ENCODE measurements at regions not wholly inside any gene's neighbourhood (a gene's known extent, or its start where the extent isn't known, plus 50 kb on each side); places are given as distances from the start of the nearest gene placed in this dataset.

DNA sequence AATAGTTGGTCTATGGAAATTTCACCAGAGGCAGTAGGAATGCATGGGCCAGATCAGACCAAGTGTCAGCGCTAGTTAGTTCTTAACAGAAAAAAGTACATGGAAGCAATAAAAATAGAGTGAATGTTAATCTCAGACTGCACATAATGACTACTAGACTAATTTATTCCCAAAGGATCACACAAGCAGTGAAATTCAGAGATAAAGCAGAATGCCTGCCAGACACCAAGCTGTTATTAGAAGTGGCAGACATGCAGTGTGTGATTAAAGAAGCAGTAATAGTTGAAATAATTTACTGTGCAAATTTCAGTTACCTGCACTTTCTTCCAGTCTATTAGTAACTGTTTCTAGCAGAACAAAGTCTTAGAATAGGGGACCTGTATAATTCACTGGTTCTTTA is 1024.2 kb downstream of the CDH9 start:
- H3K27ac ChIP-seq (ENCODE audit: low read depth, low read length, severe bottlenecking) = no peak overlapping the region
- no peaks in the 10 kb centered on the region for H3K36me3 ChIP-seq (ENCODE audit: control insufficient read depth, insufficient read depth, low read length)
- no CpG with 5 or more reads among the region's 1 CpG for WGBS, 2 experiments (ENCODE audit: insufficient coverage in 2 of 2)

DNA sequence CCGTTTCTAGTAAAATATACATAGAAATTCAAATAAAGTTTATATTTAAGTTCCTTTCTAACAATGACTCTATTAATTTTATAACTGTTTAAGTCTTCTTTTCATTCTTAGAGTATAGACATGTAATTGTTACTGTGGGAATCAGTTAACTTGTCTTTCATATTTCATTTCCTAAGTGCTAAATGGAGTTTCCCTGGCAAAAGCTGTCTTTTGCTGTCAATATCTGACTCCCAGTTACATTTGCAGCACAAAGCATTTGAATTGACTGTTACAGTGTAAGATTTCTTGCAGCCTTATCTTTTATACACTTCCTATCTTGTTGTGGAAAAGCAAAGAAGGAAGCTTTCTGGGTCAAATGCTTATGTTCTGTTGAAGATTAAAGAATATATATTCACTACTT is 1026.3 kb downstream of the CDH9 start:
- Histone ChIP-seq H3K27ac (ENCODE audit: low read depth, low read length, severe bottlenecking) (no peak overlapping the region), H3K36me3 (ENCODE audit: control insufficient read depth, insufficient read depth, low read length) (no peaks in the 10 kb centered on the region), H3K4me3 (ENCODE audit: extremely low read depth, insufficient read depth, low read length, poor library complexity, severe bottlenecking) (no peak overlapping the region), H3K9me3 (ENCODE audit: control insufficient read depth, low read length) (no peaks in the 10 kb centered on the region), H3K4me1 (ENCODE audit: control insufficient read depth, insufficient read depth, low read length, poor library complexity, severe bottlenecking) (no peaks in the 10 kb centered on the region)
- no CpG with 5 or more reads among the region's 1 CpG for WGBS, 2 experiments (ENCODE audit: insufficient coverage in 2 of 2)

More for the DNA sequence above, 1024.2 kb downstream of the CDH9 start:
- Histone ChIP-seq H3K4me3 (ENCODE audit: extremely low read depth, insufficient read depth, low read length, poor library complexity, severe bottlenecking) (no peak overlapping the region), H3K4me1 (ENCODE audit: control insufficient read depth, insufficient read depth, low read length, poor library complexity, severe bottlenecking) (no peaks in the 10 kb centered on the region), H3K9me3 (ENCODE audit: control insufficient read depth, low read length) (no peaks in the 10 kb centered on the region)

DNA sequence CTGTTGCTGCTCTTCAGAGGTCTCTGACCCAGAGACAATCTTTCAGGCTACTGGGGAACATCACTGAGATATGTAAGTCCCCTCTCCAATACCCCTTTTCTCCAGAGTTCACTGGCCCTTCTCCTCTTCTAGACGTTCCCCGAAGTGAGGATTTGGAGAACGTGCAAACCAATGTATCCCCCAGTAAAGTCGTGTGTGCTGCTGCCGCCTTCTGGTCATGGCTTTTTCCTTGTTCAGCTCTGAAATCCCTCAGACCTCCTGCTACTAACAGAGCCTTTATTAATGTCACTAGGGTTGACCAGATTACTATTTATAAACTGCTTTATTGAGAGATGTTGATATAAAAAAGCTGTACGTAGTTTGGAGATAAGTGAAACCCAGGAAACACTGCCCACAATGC is 1028.6 kb downstream of the CDH9 start:
- H3K27ac ChIP-seq (ENCODE audit: low read depth, low read length, severe bottlenecking) = no peak overlapping the region
- H3K4me3 ChIP-seq (ENCODE audit: extremely low read depth, insufficient read depth, low read length, poor library complexity, severe bottlenecking) = no peak overlapping the region
- no peaks in the 10 kb centered on the region for H3K9me3 ChIP-seq (ENCODE audit: control insufficient read depth, low read length)
- 25 to 43% methylated on average over 4 to 5 of the region's 6 CpGs for WGBS, 2 experiments (ENCODE audit: insufficient coverage in 2 of 2)
- H3K4me1 ChIP-seq (ENCODE audit: control insufficient read depth, insufficient read depth, low read length, poor library complexity, severe bottlenecking) = no peaks in the 10 kb centered on the region
- no peaks in the 10 kb centered on the region for H3K36me3 ChIP-seq (ENCODE audit: control insufficient read depth, insufficient read depth, low read length)

DNA sequence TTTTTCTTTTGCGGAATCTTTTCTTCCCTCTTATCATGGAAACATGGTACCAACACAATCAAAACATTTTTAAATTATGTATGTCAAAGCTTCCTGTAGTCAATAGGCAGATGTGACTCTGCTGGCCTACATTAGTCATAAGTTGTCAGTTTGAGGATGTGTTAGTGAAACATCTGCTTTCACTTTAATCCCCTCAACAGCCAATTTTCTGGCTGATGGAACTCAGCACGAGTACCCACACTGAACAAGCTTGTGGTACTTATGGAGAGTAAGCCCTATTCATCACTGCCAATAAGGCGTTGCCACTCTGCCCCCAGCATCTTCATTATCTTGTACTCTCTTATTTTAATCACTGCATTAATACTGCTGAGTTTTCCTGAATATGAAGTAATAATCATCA is 1034.4 kb downstream of the CDH9 start:
- no peaks in the 10 kb centered on the region for H3K4me1 ChIP-seq (ENCODE audit: control insufficient read depth, insufficient read depth, low read length, poor library complexity, severe bottlenecking)
- H3K27ac ChIP-seq (ENCODE audit: low read depth, low read length, severe bottlenecking) = no peak overlapping the region
- H3K9me3 ChIP-seq (ENCODE audit: control insufficient read depth, low read length) = no peaks in the 10 kb centered on the region
- WGBS, 2 experiments (ENCODE audit: insufficient coverage in 2 of 2) = no CpG with 5 or more reads among the region's 3 CpGs
- H3K36me3 ChIP-seq (ENCODE audit: control insufficient read depth, insufficient read depth, low read length) = no peaks in the 10 kb centered on the region
- no peak overlapping the region for H3K4me3 ChIP-seq (ENCODE audit: extremely low read depth, insufficient read depth, low read length, poor library complexity, severe bottlenecking)

DNA sequence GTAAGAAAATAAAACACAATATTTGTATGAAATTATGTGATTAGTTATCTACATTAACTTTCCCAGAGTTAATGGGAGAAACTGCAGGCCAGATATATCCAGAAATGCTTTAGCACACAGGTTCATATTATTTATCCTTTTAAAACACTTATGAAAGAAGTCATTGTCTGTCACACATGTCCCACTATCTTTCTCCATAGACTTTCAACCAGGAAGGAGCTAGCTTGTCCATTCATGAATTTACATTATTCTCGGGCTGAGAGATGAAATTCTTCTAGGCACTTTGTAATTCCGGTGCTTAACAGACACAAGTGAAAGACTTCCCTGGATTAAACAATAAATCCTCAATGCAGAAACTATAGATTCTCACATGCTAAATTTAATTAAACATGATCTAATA is 1043.2 kb downstream of the CDH9 start:
- H3K4me3 ChIP-seq (ENCODE audit: extremely low read depth, insufficient read depth, low read length, poor library complexity, severe bottlenecking) = no peak overlapping the region
- no peaks in the 10 kb centered on the region for H3K36me3 ChIP-seq (ENCODE audit: control insufficient read depth, insufficient read depth, low read length)
- 86 to 100% methylated on average over 1 of the region's 2 CpGs for WGBS, 2 experiments (ENCODE audit: insufficient coverage in 2 of 2)

DNA sequence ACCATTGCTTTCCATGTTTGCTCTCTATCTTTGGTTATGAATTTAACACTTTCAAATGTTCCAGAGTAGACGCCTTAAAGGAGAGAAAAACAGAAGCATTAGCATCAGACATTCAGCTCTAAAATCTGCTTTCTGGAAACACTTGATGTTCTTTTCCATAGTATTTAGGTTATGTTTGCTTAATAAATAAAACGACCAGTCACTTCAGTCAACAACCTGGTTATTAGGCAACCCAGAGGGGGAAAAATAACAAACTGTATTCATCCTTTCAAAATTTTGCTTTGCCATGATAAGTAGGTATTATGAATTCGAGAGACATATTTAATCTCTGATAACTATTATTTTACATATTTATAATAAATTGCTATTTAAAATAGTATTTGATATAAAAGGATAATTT is 1044.7 kb downstream of the CDH9 start:
- Histone ChIP-seq H3K4me3 (ENCODE audit: extremely low read depth, insufficient read depth, low read length, poor library complexity, severe bottlenecking) (no peak overlapping the region), H3K9me3 (ENCODE audit: control insufficient read depth, low read length) (no peaks in the 10 kb centered on the region), H3K4me1 (ENCODE audit: control insufficient read depth, insufficient read depth, low read length, poor library complexity, severe bottlenecking) (no peaks in the 10 kb centered on the region), H3K36me3 (ENCODE audit: control insufficient read depth, insufficient read depth, low read length) (no peaks in the 10 kb centered on the region), H3K27ac (ENCODE audit: low read depth, low read length, severe bottlenecking) (no peak overlapping the region)
- 83 to 100% methylated on average over 1 of the region's 3 CpGs for WGBS, 2 experiments (ENCODE audit: insufficient coverage in 2 of 2)

More for the DNA sequence above, 1043.2 kb downstream of the CDH9 start:
- Histone ChIP-seq H3K27ac (ENCODE audit: low read depth, low read length, severe bottlenecking) (no peak overlapping the region), H3K9me3 (ENCODE audit: control insufficient read depth, low read length) (no peaks in the 10 kb centered on the region), H3K4me1 (ENCODE audit: control insufficient read depth, insufficient read depth, low read length, poor library complexity, severe bottlenecking) (no peaks in the 10 kb centered on the region)

DNA sequence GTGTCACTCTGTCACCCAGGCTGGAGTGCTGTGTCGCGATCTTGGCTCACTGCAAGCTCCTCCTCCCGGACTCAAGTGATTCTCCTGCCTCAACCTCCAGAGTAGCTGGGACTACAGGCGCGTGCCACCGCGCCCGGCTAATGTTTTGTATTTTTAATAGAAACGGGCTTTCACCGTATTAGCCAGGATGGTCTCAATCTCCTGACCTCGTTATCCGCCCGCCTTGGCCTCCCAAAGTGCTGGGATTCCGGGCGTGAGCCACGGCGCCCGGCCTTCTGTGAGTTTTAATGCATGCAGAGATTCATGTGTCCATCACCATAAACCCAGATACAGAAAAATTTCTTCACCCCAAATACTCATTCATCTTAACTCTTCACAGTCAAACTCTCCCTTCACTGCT is 1046.7 kb downstream of the CDH9 start:
- no peaks in the 10 kb centered on the region for H3K36me3 ChIP-seq (ENCODE audit: control insufficient read depth, insufficient read depth, low read length)
- 94 to 97% methylated on average over 18 of the region's 18 CpGs for WGBS, 2 experiments (ENCODE audit: insufficient coverage in 2 of 2)
- no peaks in the 10 kb centered on the region for H3K4me1 ChIP-seq (ENCODE audit: control insufficient read depth, insufficient read depth, low read length, poor library complexity, severe bottlenecking)
- no peaks in the 10 kb centered on the region for H3K9me3 ChIP-seq (ENCODE audit: control insufficient read depth, low read length)
- H3K4me3 ChIP-seq (ENCODE audit: extremely low read depth, insufficient read depth, low read length, poor library complexity, severe bottlenecking) = no peak overlapping the region
- no peak overlapping the region for H3K27ac ChIP-seq (ENCODE audit: low read depth, low read length, severe bottlenecking)

DNA sequence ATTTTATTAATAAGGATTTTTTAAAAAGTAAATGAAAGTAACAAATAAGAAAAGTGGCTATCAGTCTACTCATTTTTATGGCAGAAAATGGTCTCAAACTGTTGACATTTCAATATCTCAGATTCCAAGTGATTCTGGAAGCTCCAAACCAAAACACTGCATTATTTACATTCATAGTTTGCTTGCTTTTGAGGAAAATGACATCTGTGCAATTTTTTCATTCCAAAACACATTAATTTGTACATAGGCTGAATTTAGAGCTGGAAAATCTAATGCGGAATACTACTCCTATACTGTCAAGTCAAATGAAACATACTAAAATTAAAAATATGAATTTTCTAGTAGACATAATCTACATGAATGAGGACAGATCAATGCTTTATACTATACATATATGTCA is 1047.6 kb downstream of the CDH9 start:
- no peaks in the 10 kb centered on the region for H3K36me3 ChIP-seq (ENCODE audit: control insufficient read depth, insufficient read depth, low read length)
- H3K4me3 ChIP-seq (ENCODE audit: extremely low read depth, insufficient read depth, low read length, poor library complexity, severe bottlenecking) = no peak overlapping the region
- H3K4me1 ChIP-seq (ENCODE audit: control insufficient read depth, insufficient read depth, low read length, poor library complexity, severe bottlenecking) = no peaks in the 10 kb centered on the region
- no peak overlapping the region for H3K27ac ChIP-seq (ENCODE audit: low read depth, low read length, severe bottlenecking)
- no peaks in the 10 kb centered on the region for H3K9me3 ChIP-seq (ENCODE audit: control insufficient read depth, low read length)
- WGBS, 2 experiments (ENCODE audit: insufficient coverage in 2 of 2) = no CpG with 5 or more reads among the region's 1 CpG

DNA sequence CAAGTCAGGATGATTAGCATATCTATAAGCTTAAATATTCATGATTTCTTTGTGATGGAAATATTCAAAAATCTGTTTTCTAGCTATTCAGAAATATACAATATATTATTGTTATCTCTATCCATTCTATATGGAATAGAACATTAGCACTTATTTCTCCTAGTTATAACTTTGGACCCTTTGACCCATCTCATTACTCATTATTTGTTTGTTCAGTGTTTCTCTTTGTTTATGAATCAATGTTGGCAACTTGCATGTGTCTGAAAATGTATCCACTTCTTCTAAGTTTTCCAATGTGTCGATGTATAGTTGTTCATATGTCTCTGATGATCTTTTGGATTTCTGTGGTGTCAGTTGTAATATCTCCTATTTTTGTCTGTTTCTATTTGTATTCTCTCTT is 1059.3 kb downstream of the CDH9 start:
- Histone ChIP-seq H3K9me3 (ENCODE audit: control insufficient read depth, low read length) (peaks cover 5% of the 10 kb centered on the region), H3K4me3 (ENCODE audit: extremely low read depth, insufficient read depth, low read length, poor library complexity, severe bottlenecking) (no peak overlapping the region), H3K4me1 (ENCODE audit: control insufficient read depth, insufficient read depth, low read length, poor library complexity, severe bottlenecking) (no peaks in the 10 kb centered on the region), H3K36me3 (ENCODE audit: control insufficient read depth, insufficient read depth, low read length) (no peaks in the 10 kb centered on the region), H3K27ac (ENCODE audit: low read depth, low read length, severe bottlenecking) (no peak overlapping the region)
- WGBS, 2 experiments (ENCODE audit: insufficient coverage in 2 of 2) = no CpG with 5 or more reads among the region's 1 CpG

DNA sequence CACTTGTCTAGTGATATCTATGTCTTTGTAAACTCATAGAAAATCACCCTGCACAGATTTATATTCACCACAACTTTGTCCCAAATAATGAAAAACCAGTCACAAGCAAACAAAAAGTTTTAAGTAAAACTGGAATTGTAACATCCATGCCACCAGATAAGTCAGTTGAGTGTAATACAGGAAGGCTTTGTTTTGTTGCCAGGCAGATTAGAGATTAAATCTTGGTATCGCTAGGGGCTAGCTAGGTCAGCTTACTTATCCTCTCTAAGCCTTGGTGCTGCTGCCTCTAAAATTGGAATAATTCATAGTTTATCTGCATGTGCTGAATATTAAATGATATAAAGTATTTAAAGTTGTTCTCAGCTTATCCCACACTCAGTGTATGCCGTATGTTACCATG is 1062.5 kb downstream of the CDH9 start:
- 100% methylated on average over 1 of the region's 2 CpGs; no CpG with 5 or more reads in 1 of the 2 experiments for WGBS, 2 experiments (ENCODE audit: insufficient coverage in 2 of 2)
- Histone ChIP-seq H3K36me3 (ENCODE audit: control insufficient read depth, insufficient read depth, low read length) (no peaks in the 10 kb centered on the region), H3K4me1 (ENCODE audit: control insufficient read depth, insufficient read depth, low read length, poor library complexity, severe bottlenecking) (no peaks in the 10 kb centered on the region), H3K27ac (ENCODE audit: low read depth, low read length, severe bottlenecking) (no peak overlapping the region), H3K4me3 (ENCODE audit: extremely low read depth, insufficient read depth, low read length, poor library complexity, severe bottlenecking) (no peak overlapping the region), H3K9me3 (ENCODE audit: control insufficient read depth, low read length) (peaks cover 5% of the 10 kb centered on the region)

DNA sequence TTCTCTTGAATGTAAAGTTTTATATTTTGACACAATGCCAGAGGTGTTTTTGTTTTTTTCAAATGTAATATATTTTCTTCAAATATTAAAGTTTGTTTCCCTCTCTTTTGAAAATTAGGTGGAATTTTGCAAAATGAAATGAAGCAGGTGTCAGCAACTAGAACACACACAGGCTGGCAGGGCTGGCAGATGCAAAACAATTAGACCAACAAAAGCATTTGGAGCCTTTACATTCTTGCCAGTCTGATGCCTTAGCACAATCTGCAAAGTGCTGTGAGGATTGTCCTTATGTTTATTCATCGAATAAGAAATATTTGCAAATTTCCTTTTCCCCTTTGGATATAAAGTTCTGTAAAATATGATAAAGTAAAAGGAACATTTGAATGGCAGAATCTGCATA is 1063.9 kb downstream of the CDH9 start:
- Histone ChIP-seq H3K4me3 (ENCODE audit: extremely low read depth, insufficient read depth, low read length, poor library complexity, severe bottlenecking) (no peak overlapping the region), H3K36me3 (ENCODE audit: control insufficient read depth, insufficient read depth, low read length) (no peaks in the 10 kb centered on the region), H3K9me3 (ENCODE audit: control insufficient read depth, low read length) (no peaks in the 10 kb centered on the region), H3K4me1 (ENCODE audit: control insufficient read depth, insufficient read depth, low read length, poor library complexity, severe bottlenecking) (no peaks in the 10 kb centered on the region), H3K27ac (ENCODE audit: low read depth, low read length, severe bottlenecking) (no peak overlapping the region)
- no CpG with 5 or more reads among the region's 1 CpG for WGBS, 2 experiments (ENCODE audit: insufficient coverage in 2 of 2)

All from mesodermal cell (in vitro differentiated cells).